HepG2 (cell line): ENCODE measurements at regions not wholly inside any gene's neighbourhood (a gene's known extent, or its start where the extent isn't known, plus 50 kb on each side); places are given as distances from the start of the nearest gene placed in this dataset.
A peak's percentile ranks its signal among the peaks of the same experiment; 100 is the strongest.

Experiments used
- AKAP8 ChIP-seq: sonication (generic); formaldehyde crosslinking; IDR thresholded peaks from 2 replicates; pipeline ENCODE4 v1.5.1; 2020; ENCODE audit warnings: mild to moderate bottlenecking, missing genetic modification reagents
- ATF7 ChIP-seq, 2 experiments: fragments of 450-650 bp in 1 of 2; sonication (generic) in 1 of 2; formaldehyde crosslinking in 1 of 2; IDR thresholded peaks; 2 replicates each; pipeline versions ENCODE4 v1.4.0 to v1.6.1; 2016 to 2020; ENCODE audit warnings: antibody characterized with exemption in 1 of 2, mild to moderate bottlenecking in 1 of 2, missing genetic modification reagents in 1 of 2
- CEBPB ChIP-seq: IDR thresholded peaks from 2 replicates; pipeline ENCODE4 v1.6.1; 2011; ENCODE audit warnings: low read depth, low read length, improper control_type of control experiment, borderline replicate concordance
- CSRNP2 ChIP-seq: sonication (generic); formaldehyde crosslinking; conservative IDR thresholded peaks from 2 replicates; pipeline ENCODE4 v1.8.0; 2022; ENCODE audit warnings: low read depth, missing genetic modification reagents
- CTCF ChIP-seq: sonication (generic); formaldehyde crosslinking; IDR thresholded peaks from 2 replicates; pipeline ENCODE4 v1.5.0; 2020; ENCODE audit warnings: mild to moderate bottlenecking, missing genetic modification reagents, moderate library complexity
- ETS1 ChIP-seq: sonication (generic); formaldehyde crosslinking; IDR thresholded peaks from 2 replicates; pipeline ENCODE4 v1.4.0; 2020; ENCODE audit warnings: missing genetic modification reagents
- HNRNPLL ChIP-seq: fragments of 200-400 bp; formaldehyde crosslinking; IDR thresholded peaks from 2 replicates; pipeline ENCODE4 v1.6.1; 2017; ENCODE audit warnings: mild to moderate bottlenecking, low read depth, low read length; ENCODE audit not compliant: poor library complexity, severe bottlenecking
- NR2F1 ChIP-seq, 2 experiments: fragments of 450-650 bp in 1 of 2; formaldehyde crosslinking in 1 of 2; IDR thresholded peaks; 2 replicates each; pipeline versions ENCODE4 v1.5.0 to v1.6.1; 2016 to 2020; ENCODE audit warnings: mild to moderate bottlenecking in 1 of 2, missing compliant biosample characterization in 1 of 2, missing genetic modification reagents in 1 of 2, moderate library complexity in 1 of 2
- NRL ChIP-seq: sonication (generic); formaldehyde crosslinking; IDR thresholded peaks from 2 replicates; pipeline ENCODE4 v1.5.0; 2020; ENCODE audit warnings: missing genetic modification reagents, mild to moderate bottlenecking, moderate library complexity, borderline replicate concordance
- PCBP2 ChIP-seq: fragments of 200-400 bp; formaldehyde crosslinking; optimal IDR thresholded peaks from 2 replicates; pipeline ENCODE3; 2018; ENCODE audit warnings: low read length, low read depth; ENCODE audit not compliant: poor library complexity, severe bottlenecking
- PRPF4 ChIP-seq: fragments of 200-400 bp; formaldehyde crosslinking; IDR thresholded peaks from 2 replicates; pipeline ENCODE4 v1.6.1; 2016; ENCODE audit warnings: low read length, low read depth; ENCODE audit not compliant: poor library complexity, severe bottlenecking
- RAD51 ChIP-seq: fragments of 450-650 bp; IDR thresholded peaks from 2 replicates; pipeline ENCODE4 v1.6.1; 2016; ENCODE audit warnings: borderline replicate concordance
- SMC3 ChIP-seq: IDR thresholded peaks from 2 replicates; pipeline ENCODE4 v1.6.1; 2011; ENCODE audit warnings: low read length, improper control_type of control experiment
- SNRNP70 ChIP-seq: fragments of 200-400 bp; formaldehyde crosslinking; IDR thresholded peaks from 2 replicates; pipeline ENCODE4 v1.6.1; 2017; ENCODE audit warnings: mild to moderate bottlenecking, low read depth, low read length, moderate library complexity
- ZBTB25 ChIP-seq: IDR thresholded peaks from 2 replicates; pipeline ENCODE4 v1.6.1; 2018; ENCODE audit warnings: missing genetic modification reagents
- ZC3H13 ChIP-seq: sonication (generic); formaldehyde crosslinking; IDR thresholded peaks from 2 replicates; pipeline ENCODE4 v1.8.1; 2023; ENCODE audit warnings: mild to moderate bottlenecking, missing genetic modification reagents, moderate library complexity
- ZNF138 ChIP-seq: sonication (generic); formaldehyde crosslinking; IDR thresholded peaks from 2 replicates; pipeline ENCODE4 v1.5.0; 2020; ENCODE audit warnings: mild to moderate bottlenecking, low read depth, missing genetic modification reagents
- ZNF296 ChIP-seq: sonication (generic); formaldehyde crosslinking; conservative IDR thresholded peaks from 2 replicates; pipeline ENCODE4 v1.5.0; 2020; ENCODE audit warnings: mild to moderate bottlenecking, missing genetic modification reagents
- ZNF337 ChIP-seq: sonication (generic); formaldehyde crosslinking; IDR thresholded peaks from 2 replicates; pipeline ENCODE4 v1.5.1; 2020; ENCODE audit warnings: missing genetic modification reagents, low read depth, mild to moderate bottlenecking, borderline replicate concordance
- ZNF432 ChIP-seq: sonication (generic); formaldehyde crosslinking; IDR thresholded peaks from 2 replicates; pipeline ENCODE4 v1.5.0; 2020; ENCODE audit warnings: missing genetic modification reagents, mild to moderate bottlenecking, borderline replicate concordance
- ZNF780A ChIP-seq: sonication (generic); formaldehyde crosslinking; IDR thresholded peaks from 2 replicates; pipeline ENCODE4 v1.8.0; 2022; ENCODE audit warnings: mild to moderate bottlenecking, missing genetic modification reagents, moderate library complexity
- ZNF781 ChIP-seq: sonication (generic); formaldehyde crosslinking; IDR thresholded peaks from 2 replicates; pipeline ENCODE4 v1.5.1; 2020; ENCODE audit warnings: borderline replicate concordance, mild to moderate bottlenecking, missing genetic modification reagents; ENCODE audit errors: not compliant biosample characterization
- ZSCAN21 ChIP-seq: sonication (generic); formaldehyde crosslinking; IDR thresholded peaks from 2 replicates; pipeline ENCODE4 v1.8.0; 2022; ENCODE audit warnings: mild to moderate bottlenecking, missing genetic modification reagents, moderate library complexity, borderline replicate concordance
- TF ChIP-seq, protein P1 (sequence below): sonication (generic); formaldehyde crosslinking; IDR thresholded peaks from 2 replicates; pipeline ENCODE4 v1.9.0; 2021; ENCODE audit warnings: missing genetic modification reagents, borderline replicate concordance

GRCh38 chr2:81247648-81248047 is 943.1 kb upstream of the LRRTM1 start (continued):
- peak; percentile 75 for TF ChIP-seq CEBPB
- no peak for TF ChIP-seq ZBTB25 (CRISPR knock-in tag)
- TF ChIP-seq NR2F1 (CRISPR knock-in tag; IDR thresholded peaks at IDR 0.05), result peak in 1 of 2 experiments; percentile 67; a peak in 3 of 4 replicates
- no peak for TF ChIP-seq SNRNP70
- no peak for TF ChIP-seq ZNF432 (CRISPR knock-in tag)
- no peak for TF ChIP-seq RAD51
- TF ChIP-seq PRPF4, result no peak
- no peak for TF ChIP-seq PCBP2
- no peak for TF ChIP-seq CTCF (CRISPR knock-in tag)
- peak; percentile 36 for TF ChIP-seq ZNF781 (CRISPR knock-in tag)
- TF ChIP-seq NRL (CRISPR knock-in tag), result no peak
- TF ChIP-seq, protein P1, sequence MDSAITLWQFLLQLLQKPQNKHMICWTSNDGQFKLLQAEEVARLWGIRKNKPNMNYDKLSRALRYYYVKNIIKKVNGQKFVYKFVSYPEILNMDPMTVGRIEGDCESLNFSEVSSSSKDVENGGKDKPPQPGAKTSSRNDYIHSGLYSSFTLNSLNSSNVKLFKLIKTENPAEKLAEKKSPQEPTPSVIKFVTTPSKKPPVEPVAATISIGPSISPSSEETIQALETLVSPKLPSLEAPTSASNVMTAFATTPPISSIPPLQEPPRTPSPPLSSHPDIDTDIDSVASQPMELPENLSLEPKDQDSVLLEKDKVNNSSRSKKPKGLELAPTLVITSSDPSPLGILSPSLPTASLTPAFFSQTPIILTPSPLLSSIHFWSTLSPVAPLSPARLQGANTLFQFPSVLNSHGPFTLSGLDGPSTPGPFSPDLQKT, result no peak
- TF ChIP-seq ATF7 (IDR thresholded peaks at IDR 0.05), result no peak
- TF ChIP-seq ATF7 (CRISPR knock-in tag; IDR thresholded peaks at IDR 0.05), result no peak
- TF ChIP-seq ZSCAN21 (CRISPR knock-in tag), result no peak
- TF ChIP-seq HNRNPLL, result no peak
- TF ChIP-seq ZNF780A (CRISPR knock-in tag), result no peak
- TF ChIP-seq AKAP8 (CRISPR knock-in tag), result no peak
- TF ChIP-seq ZNF337, result no peak
- TF ChIP-seq ETS1, result no peak
- no peak for TF ChIP-seq SMC3
- no peak for TF ChIP-seq ZNF138 (CRISPR knock-in tag)
- no peak for TF ChIP-seq ZC3H13 (CRISPR knock-in tag)
- no peak for TF ChIP-seq CSRNP2 (CRISPR knock-in tag)
- no peak for TF ChIP-seq ZNF296 (CRISPR knock-in tag)
